Fibroblast of skin of right biceps (primary cell): ENCODE measurements at regions not wholly inside any gene's neighbourhood (a gene's known extent, or its start where the extent isn't known, plus 50 kb on each side); places are given as distances from the start of the nearest gene placed in this dataset.

ENCODE experiments used
- DNase-seq: peaks from one replicate; pipeline ENCODE4 v3.0.0-alpha.2; 2013

DNA sequence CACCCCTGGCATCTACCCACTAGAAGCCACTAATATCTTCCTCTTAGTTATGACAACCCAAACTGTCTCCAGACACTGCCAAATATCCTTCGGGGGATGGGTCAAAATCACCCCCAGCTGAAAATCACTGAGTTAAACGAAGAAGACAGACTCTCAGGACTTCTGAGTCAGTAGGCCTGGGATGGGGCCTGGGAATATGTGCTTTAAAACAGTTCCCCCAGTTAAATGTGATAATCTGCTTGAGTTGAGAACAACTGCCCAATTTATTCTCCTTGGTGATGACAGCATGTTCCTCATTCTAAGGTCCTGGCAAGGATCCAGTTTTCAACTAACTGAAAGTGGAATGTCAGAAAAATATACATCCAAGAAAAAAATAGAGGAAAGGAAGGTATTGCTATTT, 52.4 kb downstream of the CBLL2 start:
- peak; percentile 89 for DNase-seq

- no peak for DNase-seq
Measured at GRCh38 chrX:22329783-22330182, 57.1 kb downstream of the CBLL2 start.

DNA sequence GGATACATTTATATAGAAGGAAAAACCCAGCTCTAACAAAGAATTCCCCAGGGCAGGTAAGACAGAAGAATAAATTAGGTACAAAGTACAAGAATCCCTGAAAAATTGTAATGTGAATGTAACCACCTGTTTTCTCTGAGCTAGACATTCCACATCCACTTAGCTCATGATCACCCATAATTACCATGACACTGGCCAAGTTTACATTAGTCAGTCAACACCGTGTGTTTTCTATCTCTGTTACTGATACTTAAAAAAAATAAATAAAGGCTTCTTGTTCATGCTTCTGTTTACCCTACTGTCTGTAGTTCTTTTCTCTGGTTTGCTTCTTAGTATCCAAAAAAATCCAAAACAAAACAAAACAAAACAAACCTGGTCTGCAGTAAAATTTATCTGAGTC, 66.0 kb downstream of the CBLL2 start:
- peak; percentile 16 for DNase-seq

GRCh38 chrX:22339459-22339858, 66.7 kb downstream of the CBLL2 start:
- no peak for DNase-seq

DNA sequence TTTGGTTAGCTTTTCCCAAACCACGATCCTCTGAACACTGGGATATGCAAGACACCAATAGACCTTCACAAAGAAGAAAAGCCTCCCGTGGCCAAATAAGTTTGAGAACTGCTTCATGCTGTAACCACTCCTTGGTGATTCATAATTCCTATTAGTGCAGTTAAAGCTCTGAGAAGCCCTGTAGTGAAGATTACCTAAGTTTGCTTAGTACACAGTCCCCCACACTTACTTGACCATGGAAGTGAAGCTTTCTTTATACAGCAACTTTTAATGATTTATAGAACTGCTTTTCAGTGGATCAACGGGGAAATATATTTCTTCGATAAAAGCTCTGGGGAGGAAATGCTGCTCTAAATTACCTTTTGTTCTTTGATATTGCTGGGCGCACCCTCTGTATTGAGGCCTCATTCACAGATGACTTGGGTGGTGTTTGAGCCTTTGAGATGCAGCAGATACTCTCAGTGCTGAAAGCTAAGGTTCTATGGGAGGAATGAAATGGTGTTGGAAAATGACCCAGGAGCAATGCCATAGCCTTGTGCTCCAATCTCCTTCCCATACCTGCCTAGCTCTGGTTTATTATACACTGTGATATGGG, 67.4 kb downstream of the CBLL2 start:
- DNase-seq, result peak; percentile 34

- no peak for DNase-seq
Measured at GRCh38 chrX:22343192-22343591, 70.5 kb downstream of the CBLL2 start.

DNA sequence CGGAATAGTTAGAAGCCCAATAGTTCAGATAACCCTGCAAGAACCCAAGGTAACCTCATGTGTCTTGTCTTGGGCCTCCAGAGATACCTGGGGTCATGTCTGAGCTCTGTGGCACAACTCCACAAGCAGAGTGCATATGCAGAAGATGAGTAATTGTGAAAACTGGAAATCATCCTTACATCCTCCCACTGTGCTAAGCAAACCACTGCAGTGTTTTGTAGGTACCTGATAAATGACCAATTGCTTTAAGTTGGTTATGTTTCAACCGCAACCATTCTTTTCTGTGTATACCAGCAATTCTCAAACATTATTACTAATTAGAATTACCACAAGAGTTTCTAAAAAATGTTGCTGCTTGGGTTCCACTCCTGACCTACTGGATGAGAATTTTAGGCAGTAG, 73.2 kb downstream of the CBLL2 start:
- DNase-seq, result peak; percentile 45

DNA sequence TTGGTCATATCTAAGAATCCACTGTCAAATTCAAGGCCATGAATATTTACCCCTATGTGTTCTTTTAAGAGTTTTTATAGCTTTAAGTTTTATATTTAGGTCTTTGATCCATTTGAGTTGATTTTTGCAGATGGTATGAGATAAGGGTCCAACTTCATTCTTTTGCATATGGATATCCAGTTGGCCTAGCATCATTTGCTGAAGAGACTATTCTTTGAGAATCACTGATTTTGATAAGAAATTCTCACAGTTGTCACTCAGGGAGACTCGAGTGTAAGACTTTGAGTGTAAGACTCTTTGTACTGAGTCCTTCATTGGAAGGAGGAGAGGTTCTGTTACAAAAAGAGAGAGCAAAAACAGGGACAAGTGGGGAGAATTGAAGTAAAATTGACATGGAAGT, 74.8 kb downstream of the CBLL2 start:
- no peak for DNase-seq

DNA sequence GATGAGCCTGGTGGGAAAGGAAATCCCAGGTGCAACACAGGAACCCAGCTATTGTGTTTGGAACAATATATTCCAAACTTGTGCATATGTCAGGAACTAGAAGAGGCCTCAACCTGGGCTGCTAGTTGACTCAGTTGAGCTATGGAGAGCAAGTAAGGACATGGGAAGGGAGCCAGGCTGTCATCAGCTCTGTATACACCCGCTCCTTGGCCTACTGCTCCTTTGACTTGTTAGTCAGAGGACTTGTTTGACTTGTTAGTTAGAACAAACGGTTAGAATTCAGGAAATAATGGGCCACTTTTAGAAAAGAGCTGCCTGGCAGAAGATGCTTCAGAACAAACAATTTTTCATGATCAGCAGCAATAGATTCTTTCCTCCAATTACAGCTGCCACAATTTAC, 76.4 kb downstream of the CBLL2 start:
- DNase-seq, result no peak

DNA sequence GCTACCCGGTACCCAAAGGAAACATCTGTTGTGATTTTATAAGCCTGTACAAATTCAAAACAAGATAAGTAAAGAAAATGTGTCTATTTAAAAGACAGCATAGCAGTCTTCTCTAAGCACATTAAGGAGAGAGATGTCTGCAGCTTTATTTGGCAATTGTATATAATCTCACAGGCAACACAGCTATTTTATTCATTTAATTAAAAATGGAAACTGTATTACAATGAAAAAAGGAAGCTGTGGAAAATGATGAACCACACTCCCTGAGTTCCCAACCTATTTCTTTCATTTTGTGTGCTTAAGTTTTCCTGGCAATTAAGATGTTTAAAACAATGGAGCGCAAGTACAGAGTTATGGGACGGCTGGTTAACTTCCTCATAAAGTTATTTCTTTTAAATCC, 78.4 kb downstream of the CBLL2 start:
- no peak for DNase-seq

DNA sequence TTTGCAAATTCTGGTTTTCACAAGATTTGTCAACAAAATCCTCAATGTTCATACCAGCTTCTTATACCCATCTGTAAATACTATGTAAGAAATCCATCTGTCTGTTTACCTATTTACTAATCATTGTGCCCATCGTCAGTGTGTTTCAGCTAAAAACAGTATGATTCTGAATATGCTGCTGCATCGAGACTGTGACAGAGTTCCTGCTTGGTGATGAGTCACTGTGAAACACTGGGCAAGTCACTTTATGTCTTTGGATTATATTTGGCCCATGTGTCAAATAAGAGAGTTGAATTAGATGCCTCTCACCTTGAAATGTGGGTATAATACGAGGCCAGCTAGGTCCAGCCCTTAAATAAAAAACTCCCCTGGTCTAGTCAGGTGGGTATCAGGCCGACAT, 79.3 kb downstream of the CBLL2 start:
- DNase-seq, result no peak

DNA sequence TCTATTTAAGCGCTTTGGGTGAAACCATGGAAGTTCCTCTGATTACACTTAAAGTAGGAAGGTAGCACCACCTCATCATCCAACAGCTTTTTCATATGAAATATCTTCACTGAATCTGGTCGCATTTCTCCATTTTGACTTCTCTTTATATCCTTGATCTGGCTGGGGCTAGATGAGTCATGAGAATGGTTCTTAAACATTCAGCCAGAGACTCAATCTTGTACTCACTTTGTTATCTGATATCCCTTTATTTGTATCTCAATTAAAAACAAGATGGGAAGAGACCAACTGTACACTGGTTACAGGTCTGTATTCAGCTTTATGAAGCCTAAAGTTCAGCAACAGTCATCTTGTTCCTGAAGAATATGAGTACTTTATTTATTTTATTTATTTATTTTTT, 84.9 kb downstream of the CBLL2 start:
- peak; percentile 27 for DNase-seq

DNA sequence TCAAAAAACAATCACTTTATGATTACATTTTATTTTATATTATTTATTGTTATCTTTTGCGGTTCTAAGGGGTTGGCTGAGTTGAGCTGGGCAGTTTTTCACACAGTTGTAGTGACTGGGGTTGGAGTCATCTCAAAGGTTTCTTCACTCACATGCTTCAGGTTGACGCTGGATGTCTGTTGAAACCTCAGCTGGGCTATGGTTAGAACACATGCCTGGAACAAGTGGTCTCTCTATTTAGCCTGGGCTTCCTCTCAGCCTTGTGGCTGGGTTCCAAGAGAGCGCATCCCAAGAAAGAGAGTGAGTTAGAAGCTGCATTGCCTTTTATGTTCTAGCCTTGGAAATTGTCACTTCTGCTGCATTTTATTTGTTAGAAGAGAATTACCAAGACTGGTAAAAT, 87.4 kb downstream of the CBLL2 start:
- no peak for DNase-seq

- peak; percentile 87 for DNase-seq
Measured at GRCh38 chrX:22365460-22365859, 92.7 kb downstream of the CBLL2 start.

DNA sequence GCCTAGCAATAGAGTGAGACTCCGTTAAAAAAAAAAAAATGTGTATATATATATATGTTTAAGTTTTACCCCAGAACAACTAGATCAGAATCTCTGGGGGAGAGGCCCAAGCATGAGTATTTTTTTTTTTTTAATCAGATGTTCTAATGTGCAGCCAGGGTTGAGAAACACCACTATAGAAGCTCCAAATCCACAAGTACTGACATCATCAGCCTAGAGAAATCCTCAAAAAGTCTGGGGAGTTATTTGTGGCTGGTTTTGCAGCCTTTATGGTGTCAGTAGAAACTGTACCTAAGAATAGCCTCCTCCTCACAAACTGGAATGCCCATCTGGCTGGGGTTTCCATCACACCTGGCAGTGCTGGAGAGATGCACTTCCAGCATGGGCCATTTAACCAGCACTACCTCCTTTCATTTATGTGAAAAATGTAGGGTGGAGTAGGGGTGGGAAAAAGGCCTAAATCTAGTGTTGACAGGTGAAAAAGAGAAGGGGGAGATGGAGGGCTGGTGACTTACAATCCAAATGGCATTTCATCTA, 93.5 kb downstream of the CBLL2 start:
- DNase-seq, result peak; percentile 26

GRCh38 chrX:22366906-22367305, 94.2 kb downstream of the CBLL2 start:
- no peak for DNase-seq

- no peak for DNase-seq
Measured at GRCh38 chrX:22373094-22373493, 100.4 kb downstream of the CBLL2 start.

DNA sequence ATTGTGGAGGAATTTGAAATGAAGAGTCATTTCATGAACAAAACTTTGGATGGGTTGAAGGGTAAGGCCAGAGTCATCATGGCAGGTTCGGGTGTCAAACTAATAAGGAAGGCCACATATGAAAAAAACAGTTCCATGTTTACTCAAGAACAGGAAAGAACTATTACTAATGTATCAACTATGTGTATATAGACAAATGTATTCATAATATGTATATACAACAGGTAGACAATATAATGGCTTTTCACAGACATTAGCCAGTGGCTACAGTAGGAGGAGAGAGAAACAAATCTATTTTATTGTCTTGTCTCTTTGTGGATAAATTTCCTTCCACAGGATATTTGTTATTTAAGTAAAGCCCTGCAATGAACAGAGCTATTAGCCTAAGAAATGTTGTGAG, 101.1 kb downstream of the CBLL2 start:
- no peak for DNase-seq

GRCh38 chrX:22376369-22376768, 103.7 kb downstream of the CBLL2 start:
- DNase-seq, result no peak

- DNase-seq, result no peak
Measured at GRCh38 chrX:22378296-22378695, 105.6 kb downstream of the CBLL2 start.

DNA sequence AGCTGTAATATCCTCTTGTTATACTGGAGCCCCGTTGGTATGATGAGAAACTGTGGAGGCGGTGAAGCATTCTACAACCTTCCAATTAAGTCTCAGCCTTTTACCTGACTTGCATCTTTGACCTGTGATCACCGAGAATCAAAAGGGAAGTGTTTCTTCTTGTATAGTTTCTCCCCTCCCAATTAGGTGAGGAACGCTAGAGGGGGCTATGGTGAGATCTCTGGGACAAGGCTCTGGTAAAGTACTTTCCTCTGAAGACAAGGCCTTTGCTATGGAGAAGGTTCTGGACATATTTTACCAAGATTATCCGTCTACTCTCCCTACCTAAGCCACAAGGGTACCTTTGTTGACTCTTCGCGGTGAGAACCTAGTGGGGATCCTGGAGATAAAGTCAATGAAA, 111.3 kb downstream of the CBLL2 start:
- DNase-seq, result no peak

- DNase-seq, result peak; percentile 87
Measured at GRCh38 chrX:22389556-22390179, 117.0 kb downstream of the CBLL2 start.

DNA sequence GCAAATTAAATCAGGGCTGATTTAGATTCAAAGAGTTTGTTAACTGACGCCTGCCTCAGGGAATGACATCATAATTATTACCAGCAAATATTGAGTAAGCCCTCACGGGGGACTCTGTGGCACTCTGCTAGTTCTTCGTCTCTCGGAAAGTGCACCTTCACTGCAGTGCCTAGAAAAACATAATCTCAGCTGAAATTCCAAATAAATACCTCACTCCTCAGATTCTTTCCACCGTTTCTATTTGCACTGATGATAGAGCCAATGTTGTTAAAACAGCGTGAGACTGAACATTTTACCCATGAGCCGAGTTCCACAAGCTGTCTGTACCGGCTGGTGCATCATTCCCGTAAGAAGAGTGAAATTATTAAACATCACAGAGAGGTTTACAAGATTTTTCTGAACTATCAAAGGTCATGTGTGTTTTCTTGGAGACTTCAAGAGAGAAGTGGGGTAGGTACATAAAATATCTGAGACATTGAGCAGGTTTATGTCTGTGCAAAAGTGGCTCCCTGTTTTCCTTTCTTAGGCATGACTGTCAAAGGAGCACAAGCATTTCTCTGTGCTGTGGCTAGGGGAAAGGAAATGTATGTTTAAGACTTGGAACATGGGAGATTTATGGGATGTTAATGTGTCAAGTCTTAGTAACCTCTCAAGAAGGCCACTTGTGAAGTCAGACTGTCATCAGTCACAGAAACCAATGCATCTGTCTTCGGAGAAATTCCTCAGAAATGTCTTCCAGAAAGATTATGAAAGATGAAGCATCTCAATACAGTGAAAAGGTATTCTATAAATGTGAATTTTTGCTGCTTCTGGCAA, 119.6 kb downstream of the CBLL2 start:
- DNase-seq, result peak; percentile 76

- peak; percentile 68 for DNase-seq
Measured at GRCh38 chrX:22395372-22395771, 122.7 kb downstream of the CBLL2 start.
